Endothelial cell of umbilical vein (primary cell): ENCODE measurements at regions not wholly inside any gene's neighbourhood (a gene's known extent, or its start where the extent isn't known, plus 50 kb on each side); places are given as distances from the start of the nearest gene placed in this dataset.
A peak's percentile ranks its signal among the peaks of the same experiment; 100 is the strongest.

Experiments used
- BruUV-seq: library from RNA; stranded (reverse); fragments of 400-500 nt; replicated peaks from 2 replicates; lab custom pipeline; 2021; lab: Mats Ljungman, UMichigan
- CTCF ChIA-PET: fragments of 300-600, 350-600 bp; sonication (Branson Sonifier 250); formaldehyde crosslinking; loops from one replicate; lab custom pipeline; 2021; ENCODE audit warnings: antibody characterized with exemption, inconsistent platforms; lab: Charles Lee
- POLR2A ChIA-PET: fragments of 300-600, 350-600 bp; sonication (Branson Sonifier 250); formaldehyde crosslinking; loops from one replicate; lab custom pipeline; 2021; ENCODE audit warnings: antibody characterized with exemption, inconsistent platforms; lab: Charles Lee
- DNase-seq: peaks from one replicate; pipeline ENCODE4 v3.0.0-alpha.2; 2011; ENCODE audit warnings: low read depth, low spot score
- FAIRE-seq: peaks from 2 replicates; lab custom pipeline; 2011; peaks lifted over from hg19 to GRCh38; lab: Jason Lieb, UNC
- H2AFZ ChIP-seq: 2 replicates; pipeline ENCODE4 v1.6.0; 2012; ENCODE audit warnings: low read depth, low read length, control low read depth, inconsistent platforms
- H3K27ac ChIP-seq: 2 replicates; pipeline ENCODE4 v1.5.1; 2011; ENCODE audit warnings: low read depth, mild to moderate bottlenecking, control low read depth, low read length, moderate library complexity; ENCODE audit not compliant: insufficient read depth
- H3K27me3 ChIP-seq, 2 experiments: 2 replicates each; pipeline versions ENCODE4 v1.6.0 to v1.6.1; 2011; ENCODE audit warnings: low read length in 2 of 2, mixed read lengths in 1 of 2; ENCODE audit not compliant: control insufficient read depth in 2 of 2, insufficient read depth in 2 of 2
- H3K36me3 ChIP-seq, 2 experiments: 2 replicates in 1 of 2; 3 replicates in 1 of 2; pipeline ENCODE4 v1.5.1; 2011; ENCODE audit warnings: low read length in 2 of 2, mild to moderate bottlenecking in 1 of 2, moderate library complexity in 1 of 2; ENCODE audit not compliant: control insufficient read depth in 2 of 2, insufficient read depth in 2 of 2; ENCODE audit errors: extremely low read depth in 1 of 2
- H3K4me1 ChIP-seq: 3 replicates; pipeline ENCODE4 v1.5.1; 2011; ENCODE audit warnings: mild to moderate bottlenecking, low read length; ENCODE audit not compliant: control insufficient read depth, insufficient read depth; ENCODE audit errors: extremely low read depth
- H3K4me2 ChIP-seq: 2 replicates; pipeline ENCODE4 v1.6.1; 2011; ENCODE audit warnings: low read length, control low read depth, mixed read lengths; ENCODE audit not compliant: insufficient read depth
- H3K4me3 ChIP-seq, 3 experiments: fragments of 200-600 bp in 1 of 3; sonication (generic), shearing (Covaris generic) in 1 of 3; replicated peaks in 1 of 3; 2 replicates each; pipeline ENCODE4 v1.5.1; 2011 to 2016; ENCODE audit warnings: control low read depth in 3 of 3, low read length in 3 of 3, mild to moderate bottlenecking in 2 of 3, inconsistent platforms in 1 of 3, low read depth in 1 of 3, moderate library complexity in 1 of 3; ENCODE audit not compliant: insufficient read depth in 1 of 3
- H3K79me2 ChIP-seq: 2 replicates; pipeline ENCODE4 v1.6.0; 2012; ENCODE audit warnings: low read length, inconsistent platforms; ENCODE audit not compliant: control insufficient read depth, insufficient read depth
- H3K9ac ChIP-seq: replicated peaks from 2 replicates; pipeline ENCODE3; 2011; ENCODE audit warnings: low read length, control low read depth; ENCODE audit not compliant: insufficient read depth; ENCODE audit errors: extremely low read depth
- H3K9me1 ChIP-seq: replicated peaks from 3 replicates; pipeline ENCODE4 v1.6.0; 2011; ENCODE audit warnings: mild to moderate bottlenecking, low read length; ENCODE audit not compliant: control insufficient read depth, insufficient read depth; ENCODE audit errors: extremely low read depth
- H3K9me3 ChIP-seq: replicated peaks from 2 replicates; pipeline ENCODE4 v1.5.1; 2012; ENCODE audit warnings: low read length, inconsistent platforms; ENCODE audit not compliant: control insufficient read depth, insufficient read depth
- H4K20me1 ChIP-seq: replicated peaks from 2 replicates; pipeline ENCODE3; 2011; ENCODE audit warnings: mild to moderate bottlenecking, low read length; ENCODE audit not compliant: control insufficient read depth, insufficient read depth; ENCODE audit errors: extremely low read depth
- CTCF ChIP-seq, 2 donors: IDR thresholded peaks; 1 replicate in 1 of 2; 2 replicates in 1 of 2; pipeline ENCODE4 v1.5.1; 2011; ENCODE audit warnings: low read length in 2 of 2, mild to moderate bottlenecking in 2 of 2, moderate library complexity in 2 of 2, control low read depth in 1 of 2, inconsistent platforms in 1 of 2, low read depth in 1 of 2; ENCODE audit not compliant: insufficient read depth in 1 of 2; ENCODE audit errors: extremely low read depth in 1 of 2
- EZH2 ChIP-seq: IDR thresholded peaks from 2 replicates; pipeline ENCODE4 v1.6.1; 2012; ENCODE audit warnings: borderline replicate concordance, low read depth, mild to moderate bottlenecking, moderate library complexity, low read length, inconsistent platforms; ENCODE audit not compliant: severe bottlenecking
- FOS ChIP-seq: IDR thresholded peaks from 2 replicates; pipeline ENCODE4 v1.6.1; 2011; ENCODE audit warnings: mild to moderate bottlenecking, low read length, moderate library complexity, borderline replicate concordance; ENCODE audit not compliant: insufficient read depth
- GATA2 ChIP-seq: IDR thresholded peaks from 2 replicates; pipeline ENCODE4 v1.7.0; 2011; ENCODE audit warnings: low read depth, mild to moderate bottlenecking, moderate library complexity, mixed read lengths, low read length; ENCODE audit not compliant: insufficient read length, insufficient read depth
- JUN ChIP-seq: IDR thresholded peaks from 2 replicates; pipeline ENCODE4 v1.6.1; 2011; ENCODE audit warnings: borderline replicate concordance, low read depth; ENCODE audit not compliant: insufficient read length, insufficient read depth
- MAX ChIP-seq: IDR thresholded peaks from 2 replicates; pipeline ENCODE4 v1.6.1; 2011; ENCODE audit not compliant: insufficient read depth, insufficient read length
- MYC ChIP-seq: IDR thresholded peaks from one replicate; pipeline ENCODE4 v1.6.1; 2011; ENCODE audit warnings: mild to moderate bottlenecking, low read depth, low read length
- POLR2A ChIP-seq: IDR thresholded peaks from 2 replicates; pipeline ENCODE4 v1.6.1; 2012; ENCODE audit warnings: low read depth, mild to moderate bottlenecking, control low read depth, low read length
- POLR2AphosphoS5 ChIP-seq: IDR thresholded peaks from 2 replicates; pipeline ENCODE4 v1.6.1; 2012; ENCODE audit warnings: low read depth, mild to moderate bottlenecking, control low read depth, low read length, moderate library complexity; ENCODE audit not compliant: insufficient read depth
- dilution Hi-C: fragments of 300-500 bp; cut with MboI; formaldehyde crosslinking; loops from one replicate; pipeline ENCODE4 v1.15.0; 2019; ENCODE audit warnings: low sequenced_read_pairs; ENCODE audit not compliant: extremely low pct_ligation_motif_present
- intact Hi-C: fragments of 100-400 bp; cut with micrococcal nuclease; formaldehyde crosslinking; loops from one replicate; pipeline ENCODE4 v1.10.0; 2022

- TF ChIP-seq MYC = no peak
- TF ChIP-seq POLR2AphosphoS5 = no peak
- TF ChIP-seq MAX = no peak
- TF ChIP-seq GATA2 = no peak
- TF ChIP-seq JUN = no peak
- TF ChIP-seq FOS = no peak
- TF ChIP-seq EZH2 = no peak
- no peak for TF ChIP-seq POLR2A
- no peak for TF ChIP-seq CTCF (IDR thresholded peaks at IDR 0.05; ENCODE audit: extremely low read depth in 1 of 2, insufficient read depth in 1 of 2, low read depth in 1 of 2, low read length in 2 of 2)
- Histone ChIP-seq H4K20me1 (no peaks in the 10 kb centered on the region), H3K27ac (no peak overlapping the region), H3K9ac (no peak overlapping the region), H3K36me3 (no peaks in the 10 kb centered on the region), H3K4me1 (peaks cover 5% of the 10 kb centered on the region), H3K4me2 (peak overlapping the region; percentile 35), H2AFZ (no peak overlapping the region), H3K9me1 (no peaks in the 10 kb centered on the region), H3K9me3 (no peaks in the 10 kb centered on the region), H3K4me3 (no peak overlapping the region), H3K79me2 (no peaks in the 10 kb centered on the region), H3K27me3 (peaks cover 0 to 6% of the 10 kb centered on the region in 2 experiments)
- DNase-seq (peak; percentile 53), FAIRE-seq (peak; percentile 52)
- CTCF ChIA-PET = no interaction called here
- POLR2A ChIA-PET = no interaction called here
- dilution Hi-C loops = no loop called here
- BruUV-seq = no TSS peak
- intact Hi-C loops = no loop called here
Measured at GRCh38 chr14:36227802-36228201, 51.3 kb upstream of the PTCSC3 start.
